DMS 273 (cell line): ENCODE measurements at regions not wholly inside any gene's neighbourhood (a gene's known extent, or its start where the extent isn't known, plus 50 kb on each side); places are given as distances from the start of the nearest gene placed in this dataset.

ENCODE experiments used
- DNase-seq: peaks from one replicate; lab custom pipeline; 2025; ENCODE audit not compliant: unreplicated experiment; lab: John Stamatoyannopoulos, UW

GRCh38 chr12:97321621-97322020, 141.0 kb upstream of the RMST start:
- DNase-seq = no peak

DNA sequence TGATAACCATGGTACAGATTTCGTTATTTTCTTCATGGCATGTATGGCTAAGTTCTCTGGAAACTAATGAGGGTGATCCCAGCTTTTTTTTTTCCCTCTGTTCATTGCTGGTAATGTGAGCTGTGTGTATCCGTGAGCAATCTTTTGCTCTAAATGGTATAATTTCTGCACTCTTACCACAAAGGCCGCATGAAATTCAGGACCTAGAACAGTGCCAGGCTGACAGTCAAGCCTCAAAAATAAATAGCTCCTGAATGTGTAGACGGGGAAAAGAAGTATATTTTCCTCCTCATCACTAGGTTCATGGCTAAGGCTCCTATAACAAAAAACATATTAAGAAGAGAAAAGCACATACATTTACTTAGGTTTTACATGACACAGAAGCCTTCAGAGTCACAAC, 140.2 kb upstream of the RMST start:
- no peak for DNase-seq

GRCh38 chr12:97323154-97323553, 139.4 kb upstream of the RMST start:
- no peak for DNase-seq

DNA sequence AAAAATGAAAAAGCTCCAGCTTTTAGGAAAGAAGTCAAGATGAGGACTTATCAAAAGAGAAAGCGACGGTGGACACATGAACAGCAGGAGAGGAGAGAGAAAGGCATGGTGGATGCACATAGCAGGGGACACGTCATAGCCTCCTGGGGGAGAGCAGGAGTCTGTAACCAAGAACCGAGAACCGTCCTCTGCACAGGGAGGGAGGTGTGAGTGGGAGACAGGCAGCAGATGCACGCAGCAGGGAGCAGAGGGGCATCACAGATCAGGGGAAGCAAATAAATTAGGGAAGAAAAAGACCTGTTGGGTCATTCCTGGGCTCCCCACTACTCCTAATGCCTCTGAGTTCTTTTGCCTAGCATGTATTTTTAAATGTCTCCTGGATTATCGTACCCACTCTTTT, 138.1 kb upstream of the RMST start:
- DNase-seq = no peak

GRCh38 chr12:97335115-97335514, 127.5 kb upstream of the RMST start:
- no peak for DNase-seq

- DNase-seq = no peak
These were observed 125.5 kb upstream of the RMST start for GRCh38 chr12:97336900-97337751.

- no peak for DNase-seq
These were observed 120.5 kb upstream of the RMST start for GRCh38 chr12:97342130-97342529.

DNA sequence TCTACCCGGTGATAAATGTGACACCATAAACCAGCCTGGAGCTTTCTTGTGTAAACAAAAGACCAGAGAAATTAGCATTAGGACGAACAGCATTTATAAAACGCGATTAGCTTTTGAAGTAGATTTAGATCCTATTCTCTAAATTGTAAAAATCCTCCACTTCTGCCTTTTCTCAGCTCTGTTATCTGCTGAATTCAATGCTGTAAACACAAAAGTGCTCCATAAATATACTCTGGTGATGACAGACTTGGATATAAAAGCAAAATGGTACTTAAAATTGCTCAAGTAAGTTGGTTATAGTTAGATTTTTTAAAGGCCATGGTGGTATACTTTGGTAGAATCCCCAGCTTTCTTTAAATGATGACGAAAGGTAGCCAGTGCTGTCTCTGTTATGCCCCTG, 114.6 kb upstream of the RMST start:
- DNase-seq = no peak

DNA sequence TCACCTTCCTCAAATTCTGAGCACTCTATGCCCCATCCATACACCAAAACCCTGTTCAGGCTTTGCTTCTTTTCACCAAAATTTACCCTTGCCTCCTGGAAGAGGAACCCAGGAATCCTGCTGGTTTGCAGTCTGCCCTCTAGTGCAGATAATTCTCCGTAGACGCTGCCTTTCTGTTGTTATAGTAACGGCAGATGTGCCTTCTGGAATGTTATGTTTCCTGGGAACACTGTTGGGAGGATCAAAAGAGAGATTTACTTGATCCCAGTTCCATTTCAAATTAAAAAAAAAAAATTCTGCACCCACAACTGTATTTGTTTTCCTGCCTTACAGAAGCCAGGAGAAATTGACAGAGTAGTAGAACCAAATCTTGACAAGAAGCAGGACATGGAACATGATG, 104.2 kb upstream of the RMST start:
- no peak for DNase-seq

DNA sequence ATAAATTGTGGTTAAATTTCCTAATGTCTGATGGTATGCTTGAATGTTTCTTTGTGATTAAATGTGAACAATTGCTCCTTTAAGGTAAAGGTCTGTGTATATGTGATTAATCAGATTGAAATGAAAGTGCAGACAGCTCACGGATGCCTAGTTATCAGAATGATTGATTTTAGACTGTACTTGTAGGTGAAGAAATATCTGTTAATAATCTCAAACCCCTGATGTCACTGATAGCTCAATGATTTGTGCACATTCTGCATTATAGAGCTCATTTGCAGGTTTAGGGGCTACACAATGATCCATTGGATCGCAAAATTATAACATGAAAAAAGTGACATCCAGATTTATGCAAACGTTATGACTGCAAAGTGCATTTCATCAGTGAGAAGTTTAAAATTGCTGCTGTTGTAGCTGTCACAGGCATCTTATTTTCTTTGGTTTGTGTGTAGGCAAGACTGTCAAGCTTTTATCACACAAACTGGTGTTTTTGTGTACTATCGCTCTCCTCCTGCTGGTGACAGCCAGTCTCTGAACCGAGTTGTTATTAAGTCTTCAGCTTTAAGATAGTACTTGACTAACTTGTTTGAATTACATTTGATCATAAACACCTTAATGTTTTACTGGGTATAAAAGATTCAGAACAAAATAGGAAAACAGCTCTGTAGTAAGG, 103.4 kb upstream of the RMST start:
- no peak for DNase-seq

DNA sequence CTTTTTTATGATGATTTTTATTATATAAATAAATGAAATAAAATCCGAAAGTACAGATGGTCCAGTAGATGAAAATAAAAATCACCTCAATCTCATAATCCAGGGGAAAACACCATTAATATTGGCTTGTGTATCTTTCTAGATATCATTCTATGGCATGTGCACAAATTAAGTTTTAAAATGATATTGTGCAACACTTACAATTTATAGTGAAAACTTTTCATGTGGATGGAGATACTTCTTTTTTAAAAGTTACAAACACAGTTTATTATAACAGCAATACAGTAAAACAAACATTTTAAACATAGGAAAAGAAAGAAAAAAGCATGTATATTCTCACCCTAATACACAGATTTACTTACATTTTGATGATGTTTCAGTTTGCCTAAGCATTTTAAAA, 98.9 kb upstream of the RMST start:
- DNase-seq = no peak

DNA sequence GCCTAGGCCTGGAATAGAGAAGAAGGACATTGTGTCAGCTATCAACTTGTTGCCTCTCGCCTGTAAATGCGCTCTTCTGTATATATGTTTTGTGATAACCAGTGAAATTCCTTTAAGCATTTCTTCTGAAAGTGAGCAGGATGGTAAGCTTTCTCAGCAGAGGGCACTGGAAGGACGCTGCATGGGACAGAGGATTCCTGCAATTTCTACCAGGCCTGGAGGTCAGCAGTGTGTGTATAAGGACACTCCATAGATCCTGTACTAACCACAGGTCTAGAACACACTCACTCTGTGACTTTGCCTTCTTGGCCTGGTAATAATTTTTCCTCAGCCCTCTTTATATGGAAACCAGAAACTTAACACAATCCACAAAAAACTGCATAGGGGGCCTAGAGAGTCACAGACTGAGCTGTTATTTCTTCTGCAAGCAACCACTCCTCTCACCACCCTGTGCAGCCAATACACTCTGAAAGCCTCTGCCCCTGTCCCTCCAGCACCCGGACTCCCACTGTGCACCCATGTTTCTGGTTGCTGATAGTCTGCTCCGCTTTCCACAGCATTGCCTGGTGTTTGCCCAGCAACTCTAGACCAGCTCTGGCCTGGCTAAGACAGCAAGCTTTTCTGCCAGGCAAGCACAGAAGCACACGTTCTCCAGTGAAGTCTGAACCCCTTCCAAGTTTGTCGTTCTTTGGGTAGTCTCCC, 94.0 kb upstream of the RMST start:
- DNase-seq = no peak

- DNase-seq = no peak
These were observed 87.3 kb upstream of the RMST start for GRCh38 chr12:97375310-97375709.

DNA sequence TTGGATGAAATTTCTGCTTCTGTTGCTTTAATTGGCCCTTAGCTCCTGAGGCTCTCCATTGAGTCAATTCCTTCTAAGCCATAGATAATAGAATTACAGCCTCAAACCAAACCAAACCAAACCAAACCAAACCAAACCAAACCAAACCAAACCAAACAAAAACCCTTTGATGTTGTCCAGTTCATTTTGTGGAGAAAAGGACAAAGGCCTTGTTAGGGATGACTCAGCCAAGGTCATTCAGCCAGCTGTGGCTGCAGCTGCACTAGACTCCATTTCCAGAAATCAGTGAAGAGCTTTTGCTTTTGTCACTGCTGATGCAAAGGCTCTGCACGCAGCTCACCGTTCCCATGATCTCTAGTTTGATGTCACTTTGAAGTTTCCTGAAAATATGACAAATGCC, 82.2 kb upstream of the RMST start:
- no peak for DNase-seq

- no peak for DNase-seq
These were observed 77.5 kb upstream of the RMST start for GRCh38 chr12:97385121-97385520.

GRCh38 chr12:97386133-97386581, 76.4 kb upstream of the RMST start:
- DNase-seq = no peak

- DNase-seq = no peak
These were observed 74.8 kb upstream of the RMST start for GRCh38 chr12:97387844-97388243.

DNA sequence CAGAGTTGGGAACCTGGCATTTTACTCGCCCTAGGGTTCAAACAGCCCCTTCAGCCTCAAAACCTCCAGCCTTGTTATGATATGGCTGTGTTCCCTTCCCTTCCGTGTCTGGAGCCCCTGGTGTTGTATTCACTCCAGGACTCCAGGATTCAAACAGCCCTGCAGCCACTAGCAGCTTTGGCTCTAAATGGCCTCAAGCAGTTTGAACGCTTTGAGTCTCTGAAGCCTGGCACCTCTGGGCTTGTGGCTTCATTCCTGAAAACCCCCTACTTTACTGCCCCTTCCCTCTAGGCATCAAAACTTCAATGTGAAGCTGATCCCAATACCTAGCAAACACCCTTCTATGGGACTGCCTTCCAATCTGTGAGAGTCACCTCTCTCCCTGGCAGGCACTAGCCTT, 67.9 kb upstream of the RMST start:
- no peak for DNase-seq

- no peak for DNase-seq
These were observed 65.6 kb upstream of the RMST start for GRCh38 chr12:97397008-97397407.

DNA sequence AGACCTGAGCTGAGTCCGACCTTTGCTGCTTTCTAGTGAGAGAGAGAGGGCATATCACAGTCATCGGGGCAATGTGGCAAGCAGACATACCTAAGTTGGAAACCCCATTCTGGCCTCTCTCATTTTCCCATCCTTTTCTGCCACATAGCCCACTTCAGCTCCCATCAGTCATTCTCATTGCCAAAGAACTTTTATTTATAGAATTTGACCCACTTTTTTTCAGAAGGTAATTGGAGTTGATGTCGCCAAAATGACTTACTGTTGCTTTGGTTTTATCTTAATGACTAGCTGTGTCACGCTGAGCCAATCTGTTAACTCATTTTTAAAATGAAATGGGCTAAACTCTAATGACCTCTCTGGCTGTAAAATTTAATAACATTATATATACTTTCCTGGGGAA, 63.9 kb upstream of the RMST start:
- no peak for DNase-seq

GRCh38 chr12:97404093-97404492, 58.5 kb upstream of the RMST start:
- DNase-seq = no peak

DNA sequence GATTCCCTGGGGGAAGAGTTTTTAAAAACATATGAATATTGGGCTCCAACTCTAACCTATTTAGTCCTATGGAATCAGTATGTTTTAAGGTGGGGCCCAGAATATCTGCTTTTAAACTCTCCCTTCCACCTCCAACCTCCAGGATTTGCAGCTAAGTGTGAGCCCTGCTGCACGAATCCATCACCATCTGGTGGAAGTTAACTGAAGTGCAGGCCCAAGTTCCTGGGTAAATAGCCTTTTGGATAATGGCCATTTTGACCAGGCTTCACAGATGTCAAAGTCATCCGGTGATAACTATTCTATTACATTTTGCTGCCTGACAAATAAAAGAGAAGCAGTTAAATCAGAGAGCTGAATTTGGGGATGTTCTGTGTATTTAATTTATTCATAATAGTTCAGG, 58.1 kb upstream of the RMST start:
- DNase-seq = peak; percentile 70
